ENCODE measurements at regions not wholly inside any gene's neighbourhood (a gene's known extent, or its start where the extent isn't known, plus 50 kb on each side); places are given as distances from the start of the nearest gene placed in this dataset.

- no peak for DNase-seq (ENCODE audit: low read depth)
Observed at GRCh38 chr4:27846951-27847350, 986.3 kb downstream of the STIM2 start.

- DNase-seq (ENCODE audit: low read depth), result no peak
Observed at GRCh38 chr4:27861381-27861787, 1000.7 kb downstream of the STIM2 start.

- no peak for DNase-seq (ENCODE audit: low read depth)
Observed at GRCh38 chr4:27861802-27862201, 1001.2 kb downstream of the STIM2 start.

- DNase-seq (ENCODE audit: low read depth), result no peak
Observed at GRCh38 chr4:27873596-27873995, 1013.0 kb downstream of the STIM2 start.

- DNase-seq (ENCODE audit: low read depth), result no peak
Observed at GRCh38 chr4:27881705-27882104, 1021.1 kb downstream of the STIM2 start.

- no peak for DNase-seq (ENCODE audit: low read depth)
Observed at GRCh38 chr4:27886120-27886519, 1025.5 kb downstream of the STIM2 start.

- no peak for DNase-seq (ENCODE audit: low read depth)
Observed at GRCh38 chr4:27887646-27888045, 1027.0 kb downstream of the STIM2 start.

GRCh38 chr4:27888505-27888904 is 1027.9 kb downstream of the STIM2 start:
- DNase-seq (ENCODE audit: low read depth), result no peak

- DNase-seq (ENCODE audit: low read depth), result no peak
Observed at GRCh38 chr4:27894951-27895350, 1034.3 kb downstream of the STIM2 start.

- DNase-seq (ENCODE audit: low read depth), result no peak
Observed at GRCh38 chr4:27908356-27908755, 1047.7 kb downstream of the STIM2 start.

- DNase-seq (ENCODE audit: low read depth), result no peak
Observed at GRCh38 chr4:27910227-27910626, 1049.6 kb downstream of the STIM2 start.

- DNase-seq (ENCODE audit: low read depth), result no peak
Observed at GRCh38 chr4:27911047-27911446, 1050.4 kb downstream of the STIM2 start.

GRCh38 chr4:27913738-27914137 is 1053.1 kb downstream of the STIM2 start:
- DNase-seq (ENCODE audit: low read depth), result no peak

- DNase-seq (ENCODE audit: low read depth), result no peak
Observed at GRCh38 chr4:27915822-27916221, 1055.2 kb downstream of the STIM2 start.

- no peak for DNase-seq (ENCODE audit: low read depth)
Observed at GRCh38 chr4:27916452-27917184, 1056.0 kb downstream of the STIM2 start.

GRCh38 chr4:27917381-27917780 is 1056.7 kb downstream of the STIM2 start:
- DNase-seq (ENCODE audit: low read depth), result no peak

GRCh38 chr4:27921231-27921630 is 1060.6 kb downstream of the STIM2 start:
- no peak for DNase-seq (ENCODE audit: low read depth)

- no peak for DNase-seq (ENCODE audit: low read depth)
Observed at GRCh38 chr4:27928761-27929540, 1068.3 kb downstream of the STIM2 start.

- DNase-seq (ENCODE audit: low read depth), result no peak
Observed at GRCh38 chr4:27930291-27930690, 1069.7 kb downstream of the STIM2 start.

- no peak for DNase-seq (ENCODE audit: low read depth)
Observed at GRCh38 chr4:27930976-27931375, 1070.3 kb downstream of the STIM2 start.

GRCh38 chr4:27931584-27931983 is 1070.9 kb downstream of the STIM2 start:
- DNase-seq (ENCODE audit: low read depth), result no peak

GRCh38 chr4:27934871-27935270 is 1074.2 kb downstream of the STIM2 start:
- DNase-seq (ENCODE audit: low read depth), result no peak

GRCh38 chr4:27946799-27947198 is 1086.2 kb downstream of the STIM2 start:
- no peak for DNase-seq (ENCODE audit: low read depth)

- DNase-seq (ENCODE audit: low read depth), result no peak
Observed at GRCh38 chr4:27947302-27947701, 1086.7 kb downstream of the STIM2 start.
